Colonic mucosa (tissue), 4 donors: ENCODE measurements at regions not wholly inside any gene's neighbourhood (a gene's known extent, or its start where the extent isn't known, plus 50 kb on each side); places are given as distances from the start of the nearest gene placed in this dataset.

Experiments used
- DNase-seq: peaks from one replicate; pipeline ENCODE4 v3.0.0-alpha.2; 2020
- H3K27ac ChIP-seq: fragments of 200-600 bp; one replicate; pipeline ENCODE4 v1.8.0; 2021
- H3K27me3 ChIP-seq: fragments of 200-600 bp; one replicate; pipeline ENCODE4 v1.8.0; 2021
- H3K36me3 ChIP-seq: fragments of 200-600 bp; one replicate; pipeline ENCODE4 v1.8.0; 2021
- H3K4me1 ChIP-seq: fragments of 200-600 bp; one replicate; pipeline ENCODE4 v1.8.0; 2021; ENCODE audit warnings: mild to moderate bottlenecking
- H3K4me3 ChIP-seq: fragments of 200-600 bp; one replicate; pipeline ENCODE4 v1.8.0; 2021
- H3K9ac ChIP-seq, 2 donors: one replicate each; pipeline ENCODE4 v1.7.0; 2013; ENCODE audit warnings: control low read depth in 2 of 2, low read depth in 2 of 2, low read length in 2 of 2
- H3K9me3 ChIP-seq: fragments of 200-600 bp; one replicate; pipeline ENCODE4 v1.8.0; 2021
- intact Hi-C: fragments of 100-400 bp; cut with DNase I; formaldehyde crosslinking; loops from one replicate; pipeline ENCODE4 v1.14.1; 2022
- TF ChIP-seq, protein P1 (sequence below): fragments of 200-600 bp; IDR thresholded peaks from one replicate; pipeline ENCODE4 v1.8.0; 2022; ENCODE audit warnings: antibody characterized with exemption, mild to moderate bottlenecking
- donor health status: healthy.
- donor health status: DM: no; HTN: no; CAD: no.
- donor health status: DM: no; HTN: no; CAD: no.

DNA sequence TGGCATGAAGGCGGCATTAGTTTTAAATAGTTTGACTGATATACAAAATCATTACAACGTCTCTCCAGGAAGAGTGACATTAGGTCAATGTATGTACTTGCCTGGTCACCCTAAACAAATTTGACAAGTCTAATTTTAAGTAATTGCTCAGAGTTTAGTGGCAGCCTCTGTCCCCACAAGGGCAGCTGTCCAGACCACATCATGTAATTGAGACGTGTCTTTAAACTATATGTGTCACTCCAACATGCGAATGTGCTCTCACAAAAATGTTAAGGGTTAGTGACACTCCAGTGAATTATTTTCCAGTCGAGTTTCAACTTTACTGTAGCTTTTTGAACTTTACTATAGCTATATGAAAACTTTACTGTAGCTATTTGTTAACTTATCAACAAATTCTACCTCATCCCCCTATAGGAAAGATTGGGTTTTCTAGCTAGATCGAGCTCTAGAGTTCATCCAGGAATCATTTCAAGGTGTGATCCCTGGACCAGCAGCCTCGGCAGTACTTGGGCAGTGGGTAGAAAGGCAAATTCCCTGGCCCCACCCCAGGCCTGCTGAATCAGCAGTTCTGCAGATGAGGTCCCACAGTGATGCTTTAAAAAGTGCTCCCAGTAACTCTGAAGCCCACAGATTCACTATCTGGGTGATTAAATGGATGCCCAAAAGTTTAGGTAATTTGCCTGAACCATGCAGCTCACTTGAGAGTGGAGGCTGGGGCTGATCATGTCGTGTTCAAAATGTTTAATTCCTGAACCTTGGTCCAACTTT lies 66.4 kb upstream of the POU3F3 start:
- Histone ChIP-seq H3K36me3 (no peaks in the 10 kb centered on the region), H3K27ac (no peak overlapping the region), H3K9me3 (no peaks in the 10 kb centered on the region), H3K9ac (no peak overlapping the region), H3K4me1 (no peaks in the 10 kb centered on the region), H3K4me3 (no peak overlapping the region), H3K27me3 (no peaks in the 10 kb centered on the region)
- DNase-seq: no peak
- intact Hi-C loops: no loop called here
- TF ChIP-seq, protein P1, sequence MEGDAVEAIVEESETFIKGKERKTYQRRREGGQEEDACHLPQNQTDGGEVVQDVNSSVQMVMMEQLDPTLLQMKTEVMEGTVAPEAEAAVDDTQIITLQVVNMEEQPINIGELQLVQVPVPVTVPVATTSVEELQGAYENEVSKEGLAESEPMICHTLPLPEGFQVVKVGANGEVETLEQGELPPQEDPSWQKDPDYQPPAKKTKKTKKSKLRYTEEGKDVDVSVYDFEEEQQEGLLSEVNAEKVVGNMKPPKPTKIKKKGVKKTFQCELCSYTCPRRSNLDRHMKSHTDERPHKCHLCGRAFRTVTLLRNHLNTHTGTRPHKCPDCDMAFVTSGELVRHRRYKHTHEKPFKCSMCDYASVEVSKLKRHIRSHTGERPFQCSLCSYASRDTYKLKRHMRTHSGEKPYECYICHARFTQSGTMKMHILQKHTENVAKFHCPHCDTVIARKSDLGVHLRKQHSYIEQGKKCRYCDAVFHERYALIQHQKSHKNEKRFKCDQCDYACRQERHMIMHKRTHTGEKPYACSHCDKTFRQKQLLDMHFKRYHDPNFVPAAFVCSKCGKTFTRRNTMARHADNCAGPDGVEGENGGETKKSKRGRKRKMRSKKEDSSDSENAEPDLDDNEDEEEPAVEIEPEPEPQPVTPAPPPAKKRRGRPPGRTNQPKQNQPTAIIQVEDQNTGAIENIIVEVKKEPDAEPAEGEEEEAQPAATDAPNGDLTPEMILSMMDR: no peak

DNA sequence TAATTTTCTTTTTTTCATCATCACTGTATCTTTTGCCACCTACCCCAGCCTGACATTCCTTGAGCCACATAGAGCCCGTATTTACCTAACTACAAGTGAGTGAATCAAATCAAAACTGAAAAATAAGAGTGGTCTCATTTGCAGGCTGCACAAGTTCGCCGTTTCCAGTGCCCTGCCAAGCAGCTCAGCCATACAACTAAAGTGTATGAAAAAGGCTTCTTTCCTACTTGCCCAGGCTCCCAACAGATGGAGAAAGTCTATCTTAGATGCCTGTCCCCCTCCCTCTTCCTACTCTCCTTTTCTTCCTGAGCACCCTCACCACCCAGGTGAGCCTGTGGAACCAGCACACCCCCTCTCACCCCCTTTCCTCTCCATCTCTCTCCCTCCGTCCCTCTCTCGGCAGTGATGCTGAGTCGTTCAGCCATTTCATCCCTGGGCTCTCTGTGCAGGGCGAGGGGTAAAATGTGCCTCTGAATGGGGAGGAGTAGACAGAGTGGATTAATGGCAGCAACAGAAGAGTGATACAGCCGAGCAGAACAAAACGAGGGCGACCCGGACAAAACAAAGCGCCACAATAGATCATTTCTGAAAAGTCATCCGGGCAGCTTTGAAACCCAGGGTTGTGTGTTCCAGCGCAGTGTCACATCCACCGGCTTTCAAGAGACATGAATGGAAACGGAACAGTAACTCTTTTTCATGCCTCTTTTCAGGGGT lies 65.0 kb upstream of the POU3F3 start:
- H3K27me3 ChIP-seq: no peaks in the 10 kb centered on the region
- H3K4me3 ChIP-seq: no peak overlapping the region
- DNase-seq: no peak
- TF ChIP-seq, protein P1: no peak
- no peak overlapping the region for H3K27ac ChIP-seq
- H3K4me1 ChIP-seq: no peaks in the 10 kb centered on the region
- intact Hi-C loops: no loop called here
- H3K36me3 ChIP-seq: no peaks in the 10 kb centered on the region
- no peak overlapping the region for H3K9ac ChIP-seq
- H3K9me3 ChIP-seq: no peaks in the 10 kb centered on the region

DNA sequence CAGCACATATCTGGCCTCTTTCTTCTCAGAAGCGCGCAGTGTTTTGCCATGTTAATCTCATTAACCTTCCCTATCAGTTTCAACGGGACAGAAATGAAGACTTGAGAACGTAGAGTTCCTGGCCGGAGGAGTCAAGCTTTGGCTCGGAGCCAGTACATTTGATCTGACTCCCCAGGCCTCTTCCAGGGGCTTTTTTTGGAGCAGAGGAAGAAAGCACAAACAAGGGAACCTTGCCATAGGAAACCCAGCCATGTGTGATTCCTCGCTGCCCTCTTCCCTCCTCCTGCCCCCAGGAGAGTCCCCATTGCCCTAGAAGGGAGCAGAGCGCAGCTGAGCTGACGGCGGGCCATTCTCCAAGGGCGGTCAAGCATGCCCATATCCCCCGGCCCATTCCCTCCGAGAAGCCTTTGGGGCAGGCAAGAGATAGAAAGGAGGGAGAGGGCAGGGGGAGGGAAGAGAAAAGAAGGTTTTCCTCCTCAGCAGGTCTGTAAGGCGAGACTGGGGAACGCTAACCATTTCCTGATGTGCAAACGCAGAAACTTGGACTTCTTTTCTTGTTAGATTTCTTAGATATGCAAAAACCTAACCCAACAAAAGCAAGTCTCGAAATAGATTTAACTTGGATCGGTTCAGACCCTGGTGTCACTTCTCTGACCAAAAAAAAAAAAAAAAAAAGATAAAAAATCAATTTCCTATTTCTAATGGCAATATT lies 63.7 kb upstream of the POU3F3 start:
- DNase-seq: no peak
- TF ChIP-seq, protein P1: no peak

DNA sequence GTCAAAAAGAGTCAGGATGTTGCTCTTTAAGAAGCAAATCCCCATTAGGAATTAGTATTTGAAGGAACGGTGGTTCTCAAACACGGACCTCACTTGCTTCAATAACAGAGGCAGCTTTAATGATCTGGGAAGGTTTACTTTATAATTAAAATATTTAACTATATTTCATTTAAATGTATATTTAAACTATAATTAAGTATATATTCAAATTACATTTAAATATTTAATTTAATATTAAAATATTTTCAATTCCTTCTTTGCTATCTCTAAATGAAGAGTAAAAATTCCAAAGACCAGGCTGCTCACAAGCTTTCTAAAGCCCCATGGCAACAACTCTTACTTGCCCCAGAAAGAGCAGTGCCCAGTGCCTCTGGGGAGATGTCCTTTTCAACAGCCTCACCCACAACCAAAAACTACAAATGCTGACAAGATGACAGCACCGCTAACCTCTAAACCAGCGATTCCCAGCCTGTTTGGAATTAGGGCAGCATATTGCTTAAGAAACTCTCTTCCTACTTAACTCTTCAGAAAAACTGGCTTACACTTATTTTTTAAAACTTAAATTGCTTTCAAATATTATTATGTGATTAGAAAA lies 62.9 kb upstream of the POU3F3 start:
- Histone ChIP-seq H3K27ac (no peak overlapping the region), H3K9ac (no peak overlapping the region), H3K4me1 (no peaks in the 10 kb centered on the region), H3K4me3 (no peak overlapping the region), H3K9me3 (no peaks in the 10 kb centered on the region), H3K36me3 (no peaks in the 10 kb centered on the region), H3K27me3 (no peaks in the 10 kb centered on the region)
- intact Hi-C loops: no loop called here
- DNase-seq: no peak
- TF ChIP-seq, protein P1: no peak

More for the DNA sequence above, 63.7 kb upstream of the POU3F3 start:
- Histone ChIP-seq H3K4me1 (no peaks in the 10 kb centered on the region), H3K27me3 (no peaks in the 10 kb centered on the region), H3K36me3 (no peaks in the 10 kb centered on the region), H3K27ac (no peak overlapping the region), H3K4me3 (no peak overlapping the region), H3K9ac (no peak overlapping the region), H3K9me3 (no peaks in the 10 kb centered on the region)
- intact Hi-C loops: no loop called here

DNA sequence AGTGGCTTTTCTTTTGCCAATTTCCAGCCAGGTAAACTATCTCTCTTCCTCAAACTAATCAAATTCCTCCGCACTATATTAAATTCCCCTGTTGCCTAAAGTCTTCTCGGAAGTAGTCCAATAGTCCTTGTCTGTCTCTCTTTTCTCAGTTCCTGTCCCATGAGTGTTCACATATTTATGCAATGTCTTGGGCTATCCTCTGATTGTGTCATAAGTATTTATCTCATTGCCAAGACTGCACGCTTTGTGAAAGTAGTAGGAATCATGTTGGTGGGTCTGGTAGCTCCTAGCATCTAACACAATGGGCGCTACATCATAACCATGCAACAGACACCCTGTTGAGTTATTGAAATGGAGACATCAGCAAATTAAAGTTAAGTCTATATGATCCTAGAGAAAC lies 59.9 kb upstream of the POU3F3 start:
- DNase-seq: no peak
- intact Hi-C loops: no loop called here
- Histone ChIP-seq H3K4me3 (no peak overlapping the region), H3K36me3 (no peaks in the 10 kb centered on the region), H3K4me1 (no peaks in the 10 kb centered on the region), H3K9ac (no peak overlapping the region), H3K9me3 (no peaks in the 10 kb centered on the region), H3K27ac (no peak overlapping the region), H3K27me3 (no peaks in the 10 kb centered on the region)
- TF ChIP-seq, protein P1: no peak
